NCI-H146 treated with DMSO at 0.1 percent for 48 hours (cell line): ENCODE measurements at regions not wholly inside any gene's neighbourhood (a gene's known extent, or its start where the extent isn't known, plus 50 kb on each side); places are given as distances from the start of the nearest gene placed in this dataset.
"Not testable (repeated sequence)": the region's sequence is repeated elsewhere in the genome, so short reads cannot be mapped to it uniquely, and the experiment has no call there.

Experiments used
- DNase-seq: peaks from one replicate; lab custom pipeline; 2025; ENCODE audit not compliant: unreplicated experiment; lab: John Stamatoyannopoulos, UW

GRCh38 chr15:58355382-58355971 is 76.3 kb upstream of the LIPC start:
- no peak for DNase-seq

GRCh38 chr15:58355973-58356372 is 75.8 kb upstream of the LIPC start:
- DNase-seq: no peak

GRCh38 chr15:58357529-58358476 is 74.0 kb upstream of the LIPC start:
- no peak for DNase-seq

- no peak for DNase-seq
Measured at GRCh38 chr15:58360421-58361090, 71.2 kb upstream of the LIPC start.

GRCh38 chr15:58361273-58361759 is 70.5 kb upstream of the LIPC start:
- DNase-seq: no peak

- DNase-seq: no peak
Measured at GRCh38 chr15:58362262-58362922, 69.4 kb upstream of the LIPC start.

GRCh38 chr15:58363118-58363517 is 68.7 kb upstream of the LIPC start:
- DNase-seq: not testable (repeated sequence)

GRCh38 chr15:58363673-58364072 is 68.1 kb upstream of the LIPC start:
- DNase-seq: not testable (repeated sequence)

GRCh38 chr15:58365098-58365497 is 66.7 kb upstream of the LIPC start:
- not testable (repeated sequence) for DNase-seq

- no peak for DNase-seq
Measured at GRCh38 chr15:58369261-58369701, 62.5 kb upstream of the LIPC start.

GRCh38 chr15:58369956-58370355 is 61.8 kb upstream of the LIPC start:
- DNase-seq: no peak

GRCh38 chr15:58374147-58374546 is 57.6 kb upstream of the LIPC start:
- DNase-seq: no peak

- DNase-seq: no peak
Measured at GRCh38 chr15:58377193-58377592, 54.6 kb upstream of the LIPC start.

- no peak for DNase-seq
Measured at GRCh38 chr15:58378241-58379085, 53.3 kb upstream of the LIPC start.

- not testable (repeated sequence) for DNase-seq
Measured at GRCh38 chr15:58379454-58379853, 52.3 kb upstream of the LIPC start.

GRCh38 chr15:58380280-58380945 is 51.4 kb upstream of the LIPC start:
- no peak for DNase-seq

GRCh38 chr15:58381697-58382096 is 50.1 kb upstream of the LIPC start:
- no peak for DNase-seq
